Epithelial cell of esophagus (primary cell): ENCODE measurements at regions not wholly inside any gene's neighbourhood (a gene's known extent, or its start where the extent isn't known, plus 50 kb on each side); places are given as distances from the start of the nearest gene placed in this dataset.

Experiments used
- DNase-seq: peaks from one replicate; pipeline ENCODE4 v3.0.0; 2010; ENCODE audit warnings: low read depth
- H3K4me3 ChIP-seq: 2 replicates; pipeline ENCODE4 v1.5.1; 2011; ENCODE audit warnings: mild to moderate bottlenecking, low read length, control low read depth
- TF ChIP-seq, protein P1 (sequence below): IDR thresholded peaks from 2 replicates; pipeline ENCODE4 v1.5.1; 2011; ENCODE audit warnings: low read depth, mild to moderate bottlenecking, low read length, control low read depth, inconsistent platforms; ENCODE audit not compliant: insufficient read depth; ENCODE audit errors: missing control alignments

DNA sequence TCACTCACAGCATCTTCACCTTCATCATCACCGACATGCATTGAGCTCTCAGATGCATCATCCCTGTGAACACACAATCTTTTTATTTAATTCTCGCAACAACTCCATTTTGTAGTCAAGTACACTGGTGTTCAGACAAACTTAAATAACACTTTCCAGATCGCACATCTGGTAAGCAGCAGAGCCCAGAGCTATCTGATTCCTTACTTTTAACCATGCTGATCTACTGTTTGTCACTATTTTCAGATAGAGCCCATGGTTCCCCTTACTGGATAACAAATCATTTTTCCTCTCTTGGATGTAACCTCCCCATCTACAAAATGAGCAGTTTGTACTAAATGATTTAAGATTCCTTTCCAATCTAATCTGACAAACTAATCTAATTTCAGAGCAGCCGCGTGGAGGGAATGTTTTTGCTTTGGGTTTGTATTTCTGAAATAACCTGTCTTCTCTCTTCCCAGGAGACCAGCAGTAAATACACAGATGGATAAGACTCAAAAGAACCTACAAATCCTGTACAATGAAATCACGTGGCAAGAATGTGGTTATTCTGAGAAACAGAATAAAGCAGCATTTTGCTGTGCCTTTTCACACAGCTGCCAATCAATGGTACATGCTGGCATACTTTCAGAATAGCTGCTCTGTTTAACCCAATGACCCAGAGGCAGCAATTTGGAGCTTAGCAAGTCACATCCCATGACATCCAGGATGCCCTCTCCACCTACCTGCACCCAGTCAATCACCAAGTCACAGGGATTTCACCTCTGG lies 72.9 kb upstream of the CCL2 start:
- H3K4me3 ChIP-seq: no peak overlapping the region
- TF ChIP-seq, protein P1, sequence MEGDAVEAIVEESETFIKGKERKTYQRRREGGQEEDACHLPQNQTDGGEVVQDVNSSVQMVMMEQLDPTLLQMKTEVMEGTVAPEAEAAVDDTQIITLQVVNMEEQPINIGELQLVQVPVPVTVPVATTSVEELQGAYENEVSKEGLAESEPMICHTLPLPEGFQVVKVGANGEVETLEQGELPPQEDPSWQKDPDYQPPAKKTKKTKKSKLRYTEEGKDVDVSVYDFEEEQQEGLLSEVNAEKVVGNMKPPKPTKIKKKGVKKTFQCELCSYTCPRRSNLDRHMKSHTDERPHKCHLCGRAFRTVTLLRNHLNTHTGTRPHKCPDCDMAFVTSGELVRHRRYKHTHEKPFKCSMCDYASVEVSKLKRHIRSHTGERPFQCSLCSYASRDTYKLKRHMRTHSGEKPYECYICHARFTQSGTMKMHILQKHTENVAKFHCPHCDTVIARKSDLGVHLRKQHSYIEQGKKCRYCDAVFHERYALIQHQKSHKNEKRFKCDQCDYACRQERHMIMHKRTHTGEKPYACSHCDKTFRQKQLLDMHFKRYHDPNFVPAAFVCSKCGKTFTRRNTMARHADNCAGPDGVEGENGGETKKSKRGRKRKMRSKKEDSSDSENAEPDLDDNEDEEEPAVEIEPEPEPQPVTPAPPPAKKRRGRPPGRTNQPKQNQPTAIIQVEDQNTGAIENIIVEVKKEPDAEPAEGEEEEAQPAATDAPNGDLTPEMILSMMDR: no peak
- no peak for DNase-seq

DNA sequence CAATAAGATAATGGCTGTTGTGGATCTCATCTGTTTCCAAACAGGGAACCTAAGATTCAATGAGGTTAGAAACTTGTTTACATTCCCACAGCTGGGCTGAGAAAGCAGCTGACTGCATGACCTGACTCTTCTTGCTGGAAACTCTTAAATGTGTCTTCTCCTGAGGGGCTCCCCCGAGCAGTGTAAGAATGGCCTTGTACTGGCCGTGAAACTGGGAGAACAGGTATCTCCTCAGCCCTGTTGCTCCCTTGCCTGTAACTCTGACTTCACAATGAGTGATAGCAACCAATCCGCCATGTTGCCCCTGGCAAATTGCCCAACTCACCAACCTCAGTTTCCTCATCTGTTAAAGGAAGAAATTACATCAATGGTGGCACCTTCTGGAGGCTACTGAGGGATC lies 59.1 kb upstream of the CCL2 start:
- no peak overlapping the region for H3K4me3 ChIP-seq
- no peak for DNase-seq
- TF ChIP-seq, protein P1: no peak

DNA sequence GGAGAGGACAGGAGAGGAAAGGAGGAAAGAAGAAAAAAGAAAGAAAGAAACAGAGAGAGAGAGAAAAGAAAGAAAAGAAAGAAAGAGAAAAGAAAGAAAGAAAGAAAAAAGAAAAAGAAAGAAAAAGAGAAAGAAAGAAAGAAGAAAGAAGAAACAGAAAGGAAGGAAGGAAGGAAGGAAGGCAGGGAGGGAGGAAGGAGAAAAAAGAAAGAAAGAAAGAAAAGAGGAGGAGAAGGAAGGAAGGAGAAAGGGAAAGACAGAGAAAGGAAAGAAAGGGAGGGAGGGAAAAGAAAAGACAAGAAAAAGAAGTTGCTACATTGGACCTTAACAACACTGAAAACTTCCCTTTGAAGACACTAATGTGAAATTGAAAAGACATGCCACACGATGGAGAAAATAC lies 56.6 kb upstream of the CCL2 start:
- no peak for DNase-seq
- TF ChIP-seq, protein P1: no peak
- H3K4me3 ChIP-seq: no peak overlapping the region

DNA sequence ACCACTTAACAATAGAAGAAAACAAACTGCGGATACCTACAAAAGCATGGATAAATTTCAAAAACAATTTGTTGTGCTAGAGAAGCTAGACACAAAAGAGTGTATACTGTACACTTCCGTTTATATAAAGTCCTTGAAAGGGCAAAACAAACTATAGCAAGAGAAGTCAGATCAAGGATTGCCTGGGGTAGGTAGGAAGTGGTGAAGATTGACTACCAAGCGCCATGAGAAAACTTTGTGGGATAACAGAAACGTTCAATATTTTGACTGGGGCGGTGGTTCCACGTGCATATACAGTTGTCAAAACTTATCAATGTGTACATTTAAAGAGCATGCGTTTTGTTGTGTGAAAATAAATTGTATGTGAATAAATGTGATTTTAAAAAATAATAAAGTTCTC lies 55.6 kb upstream of the CCL2 start:
- TF ChIP-seq, protein P1: no peak
- no peak overlapping the region for H3K4me3 ChIP-seq
- no peak for DNase-seq

DNA sequence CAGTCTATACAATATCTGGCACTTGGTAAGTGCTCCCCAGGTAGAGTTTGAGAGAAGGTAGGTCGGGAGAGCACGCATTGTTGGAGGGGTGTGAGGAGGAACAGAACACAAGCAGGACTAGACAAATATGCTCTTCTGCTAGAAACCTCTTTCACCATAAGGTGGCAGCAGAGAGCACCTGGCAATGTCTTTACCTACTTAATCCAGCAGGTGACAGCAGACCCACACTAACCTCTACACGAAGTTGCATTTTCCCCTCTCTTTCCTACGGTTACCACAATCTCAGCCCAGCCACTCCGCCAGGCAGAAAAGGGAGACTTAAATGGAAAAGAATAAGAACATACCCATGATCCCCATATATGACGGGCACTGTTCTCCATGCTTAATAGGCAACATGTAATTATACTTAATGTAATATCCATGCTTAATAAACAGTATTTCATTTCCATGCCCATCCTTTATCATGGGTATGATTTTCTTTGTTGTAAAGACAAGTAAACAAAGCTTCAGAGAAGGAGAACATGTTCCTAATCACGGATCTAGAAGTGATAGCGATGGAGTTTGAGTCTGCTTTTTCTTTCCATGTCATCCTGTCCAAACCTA lies 55.1 kb upstream of the CCL2 start:
- peak; percentile 76 for DNase-seq
- TF ChIP-seq, protein P1: peak; percentile 100
- no peak overlapping the region for H3K4me3 ChIP-seq

DNA sequence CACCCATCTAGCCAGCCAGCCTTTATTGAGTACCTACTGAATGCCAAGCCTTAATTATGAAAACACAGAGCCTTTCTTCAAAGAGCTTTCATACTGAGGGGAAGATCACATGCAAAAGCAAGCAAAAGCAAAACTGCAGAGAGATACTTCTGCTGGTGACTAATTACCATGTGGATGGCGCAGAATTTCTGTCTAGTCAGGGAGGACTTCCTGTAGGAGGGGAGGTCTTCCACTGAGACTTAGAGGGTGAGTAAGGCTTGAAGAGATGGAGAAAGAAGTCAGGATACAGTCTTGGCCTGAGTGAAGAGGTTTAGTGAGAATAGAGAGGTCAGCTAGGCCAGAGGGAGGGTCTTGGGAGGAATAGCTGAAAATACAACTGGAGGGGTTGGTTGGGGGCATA lies 53.9 kb upstream of the CCL2 start:
- TF ChIP-seq, protein P1: no peak
- no peak overlapping the region for H3K4me3 ChIP-seq
- no peak for DNase-seq

DNA sequence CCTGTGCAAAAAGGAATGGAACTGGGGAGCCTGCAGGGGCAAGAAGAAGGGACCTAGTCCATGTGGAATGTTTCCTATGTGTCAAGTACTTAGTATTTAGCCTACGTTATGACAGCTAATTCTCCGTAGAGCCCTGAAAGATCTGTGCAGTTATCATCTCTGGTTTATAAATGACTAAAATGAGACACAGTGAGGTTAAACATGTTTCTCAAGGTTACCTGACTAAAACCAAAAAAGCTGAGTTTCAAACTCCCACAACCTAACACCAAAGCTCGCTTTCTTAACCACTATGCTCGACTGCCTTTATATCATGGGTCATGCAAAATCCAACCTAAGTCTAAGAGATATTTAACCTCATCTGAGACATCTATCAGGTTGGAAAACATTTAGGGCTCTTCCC lies 53.3 kb upstream of the CCL2 start:
- DNase-seq: no peak
- TF ChIP-seq, protein P1: no peak
- H3K4me3 ChIP-seq: no peak overlapping the region
